NCI-H2227 treated with DMSO at 0.1 percent for 48 hours (cell line): ENCODE measurements at regions not wholly inside any gene's neighbourhood (a gene's known extent, or its start where the extent isn't known, plus 50 kb on each side); places are given as distances from the start of the nearest gene placed in this dataset.

ENCODE experiments used
- DNase-seq: peaks from one replicate; lab custom pipeline; 2025; lab: John Stamatoyannopoulos, UW

GRCh38 chr11:81022057-81022456, 1581.2 kb upstream of the TENM4 start:
- DNase-seq = no peak

GRCh38 chr11:81010631-81011030, 1569.8 kb upstream of the TENM4 start:
- DNase-seq = no peak

GRCh38 chr11:81007046-81007445, 1566.2 kb upstream of the TENM4 start:
- no peak for DNase-seq

- no peak for DNase-seq
Measured at GRCh38 chr11:81005595-81005994, 1564.8 kb upstream of the TENM4 start.

- no peak for DNase-seq
Measured at GRCh38 chr11:81004576-81004975, 1563.7 kb upstream of the TENM4 start.

- no peak for DNase-seq
Measured at GRCh38 chr11:81002374-81002773, 1561.5 kb upstream of the TENM4 start.

- DNase-seq = no peak
Measured at GRCh38 chr11:81000735-81001134, 1559.9 kb upstream of the TENM4 start.

- DNase-seq = no peak
Measured at GRCh38 chr11:81000334-81000733, 1559.5 kb upstream of the TENM4 start.

GRCh38 chr11:80995523-80995922, 1554.7 kb upstream of the TENM4 start:
- DNase-seq = no peak

- no peak for DNase-seq
Measured at GRCh38 chr11:80993536-80993935, 1552.7 kb upstream of the TENM4 start.

GRCh38 chr11:80990885-80991284, 1550.1 kb upstream of the TENM4 start:
- DNase-seq = no peak

GRCh38 chr11:80987171-80987570, 1546.3 kb upstream of the TENM4 start:
- no peak for DNase-seq

- DNase-seq = no peak
Measured at GRCh38 chr11:80986421-80987074, 1545.7 kb upstream of the TENM4 start.

GRCh38 chr11:80980227-80980626, 1539.4 kb upstream of the TENM4 start:
- no peak for DNase-seq

GRCh38 chr11:80973786-80974185, 1533.0 kb upstream of the TENM4 start:
- DNase-seq = no peak

- DNase-seq = no peak
Measured at GRCh38 chr11:80970037-80970436, 1529.2 kb upstream of the TENM4 start.

- DNase-seq = no peak
Measured at GRCh38 chr11:80967649-80968048, 1526.8 kb upstream of the TENM4 start.

- no peak for DNase-seq
Measured at GRCh38 chr11:80960381-80961029, 1519.7 kb upstream of the TENM4 start.

GRCh38 chr11:80959751-80960150, 1518.9 kb upstream of the TENM4 start:
- DNase-seq = no peak

GRCh38 chr11:80958987-80959386, 1518.2 kb upstream of the TENM4 start:
- DNase-seq = no peak

GRCh38 chr11:80958361-80958760, 1517.5 kb upstream of the TENM4 start:
- DNase-seq = no peak

- no peak for DNase-seq
Measured at GRCh38 chr11:80955588-80955987, 1514.8 kb upstream of the TENM4 start.

- DNase-seq = no peak
Measured at GRCh38 chr11:80948781-80949180, 1508.0 kb upstream of the TENM4 start.

- DNase-seq = no peak
Measured at GRCh38 chr11:80944758-80945157, 1503.9 kb upstream of the TENM4 start.
